SJSA1 (cell line): ENCODE measurements at regions not wholly inside any gene's neighbourhood (a gene's known extent, or its start where the extent isn't known, plus 50 kb on each side); places are given as distances from the start of the nearest gene placed in this dataset.

Experiments used
- DNase-seq, 2 experiments: peaks; one replicate each; pipeline ENCODE4 v3.0.0-alpha.2; 2015 to 2020; ENCODE audit warnings: low spot score in 2 of 2, low read depth in 1 of 2
- H3K27ac ChIP-seq: fragments of 250-450 bp; sonication (Bioruptor Pico); 2 replicates; pipeline ENCODE4 v1.5.1; 2020; ENCODE audit warnings: mild to moderate bottlenecking, moderate library complexity
- H3K27me3 ChIP-seq: fragments of 250-450 bp; sonication (Bioruptor Pico); replicated peaks from 2 replicates; pipeline ENCODE4 v1.5.1; 2020; ENCODE audit warnings: mild to moderate bottlenecking, moderate library complexity
- H3K36me3 ChIP-seq: fragments of 250-450 bp; sonication (Bioruptor Pico); 2 replicates; pipeline ENCODE4 v1.5.1; 2020; ENCODE audit warnings: mild to moderate bottlenecking
- H3K4me1 ChIP-seq: fragments of 250-450 bp; sonication (Bioruptor Pico); replicated peaks from 2 replicates; pipeline ENCODE4 v1.6.1; 2021; ENCODE audit warnings: mild to moderate bottlenecking
- H3K4me3 ChIP-seq: fragments of 250-450 bp; sonication (Bioruptor Pico); 2 replicates; pipeline ENCODE4 v1.5.1; 2020; ENCODE audit warnings: mild to moderate bottlenecking
- H3K9me3 ChIP-seq: fragments of 250-450 bp; sonication (Bioruptor Pico); replicated peaks from 2 replicates; pipeline ENCODE4 v1.5.1; 2020; ENCODE audit warnings: mild to moderate bottlenecking

DNA sequence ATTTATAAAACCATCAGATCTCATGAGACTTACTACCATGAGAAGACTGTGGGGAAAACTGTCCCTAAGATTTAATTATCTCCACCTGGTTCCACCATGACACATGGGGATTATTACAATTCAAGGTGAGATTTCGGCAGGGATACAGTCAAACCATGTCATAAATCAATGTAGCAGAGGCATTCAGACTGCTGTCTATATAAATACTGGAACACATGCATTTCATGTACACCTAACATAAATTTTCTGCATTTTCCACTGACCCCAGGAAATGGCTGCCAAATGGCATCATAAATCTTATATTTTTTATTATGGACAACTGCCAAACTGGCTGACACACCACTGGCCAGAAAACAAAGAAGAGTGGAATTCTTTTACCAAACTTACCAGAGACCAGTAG, 755.1 kb upstream of the EPHA6 start:
- no peak for DNase-seq
- no peaks in the 10 kb centered on the region for H3K27me3 ChIP-seq
- no peak overlapping the region for H3K4me3 ChIP-seq
- H3K27ac ChIP-seq, result no peak overlapping the region
- no peaks in the 10 kb centered on the region for H3K36me3 ChIP-seq
- H3K4me1 ChIP-seq, result no peaks in the 10 kb centered on the region
- H3K9me3 ChIP-seq, result no peaks in the 10 kb centered on the region; the same call in 1 of the 2 replicates

DNA sequence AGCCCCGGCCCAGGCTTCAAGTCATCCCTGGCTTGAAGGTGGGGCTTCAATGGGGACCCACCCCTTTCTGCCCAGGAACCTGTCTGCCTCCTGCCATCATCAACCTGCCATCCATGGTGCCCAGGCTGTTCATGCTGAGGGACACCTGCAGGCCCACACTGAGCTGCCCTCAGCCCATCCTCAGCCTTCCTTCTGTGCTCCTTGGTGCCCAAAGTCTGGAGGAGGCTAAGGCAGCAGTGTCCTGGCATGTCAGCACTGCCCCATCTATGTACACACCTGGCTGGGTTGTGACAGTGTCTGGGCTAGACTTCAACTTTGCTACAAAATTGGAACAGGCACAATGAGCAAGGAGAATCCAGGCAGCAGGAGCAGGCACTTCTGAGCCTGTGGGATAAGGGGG, 745.3 kb upstream of the EPHA6 start:
- no peaks in the 10 kb centered on the region for H3K4me1 ChIP-seq
- no peak for DNase-seq
- no peaks in the 10 kb centered on the region for H3K9me3 ChIP-seq
- no peak overlapping the region for H3K27ac ChIP-seq
- H3K27me3 ChIP-seq, result no peaks in the 10 kb centered on the region; the same call in 1 of the 2 replicates
- H3K4me3 ChIP-seq, result no peak overlapping the region
- H3K36me3 ChIP-seq, result no peaks in the 10 kb centered on the region

DNA sequence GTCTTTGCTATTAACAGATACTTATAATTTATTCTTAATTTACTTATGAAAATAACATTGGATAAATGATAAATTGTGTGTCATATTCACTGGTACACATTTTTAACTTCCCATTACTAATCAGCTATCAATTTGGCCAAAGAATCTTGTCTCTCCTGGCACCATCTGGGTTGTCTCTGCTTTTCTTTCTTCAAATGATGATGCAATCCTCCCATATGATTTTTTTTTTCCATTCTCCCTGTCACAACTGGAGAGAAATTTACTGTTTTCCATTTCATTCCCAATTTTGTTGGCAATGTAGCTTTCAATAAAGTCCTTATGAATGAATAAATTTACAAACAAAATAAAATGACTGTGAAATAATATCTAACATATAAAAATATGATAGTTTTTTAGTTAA, 743.7 kb upstream of the EPHA6 start:
- H3K4me3 ChIP-seq, result no peak overlapping the region
- no peak overlapping the region for H3K27ac ChIP-seq
- no peaks in the 10 kb centered on the region for H3K36me3 ChIP-seq
- no peak for DNase-seq
- H3K9me3 ChIP-seq, result no peaks in the 10 kb centered on the region
- H3K27me3 ChIP-seq, result no peaks in the 10 kb centered on the region; the same call in 1 of the 2 replicates
- no peaks in the 10 kb centered on the region for H3K4me1 ChIP-seq

DNA sequence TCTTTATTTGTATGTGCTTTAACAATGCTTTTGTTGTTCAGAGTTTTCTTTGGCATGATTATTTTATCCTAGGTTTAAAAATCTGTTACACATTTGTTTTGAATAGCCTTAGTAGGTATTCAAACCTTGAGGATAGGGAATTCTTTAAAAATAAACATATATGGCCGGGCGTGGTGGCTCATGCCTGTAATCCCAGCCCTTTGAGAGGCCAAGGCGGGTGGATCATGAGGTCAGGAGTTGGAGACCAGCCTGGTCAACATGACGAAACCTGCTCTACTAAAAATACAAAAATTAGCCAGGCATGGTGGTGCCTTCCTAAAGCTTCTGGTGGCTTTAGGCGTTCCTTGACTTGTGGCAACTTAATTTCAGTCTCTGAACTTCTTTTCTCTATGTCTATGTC, 743.3 kb upstream of the EPHA6 start:
- no peak for DNase-seq
- H3K4me1 ChIP-seq, result no peaks in the 10 kb centered on the region

DNA sequence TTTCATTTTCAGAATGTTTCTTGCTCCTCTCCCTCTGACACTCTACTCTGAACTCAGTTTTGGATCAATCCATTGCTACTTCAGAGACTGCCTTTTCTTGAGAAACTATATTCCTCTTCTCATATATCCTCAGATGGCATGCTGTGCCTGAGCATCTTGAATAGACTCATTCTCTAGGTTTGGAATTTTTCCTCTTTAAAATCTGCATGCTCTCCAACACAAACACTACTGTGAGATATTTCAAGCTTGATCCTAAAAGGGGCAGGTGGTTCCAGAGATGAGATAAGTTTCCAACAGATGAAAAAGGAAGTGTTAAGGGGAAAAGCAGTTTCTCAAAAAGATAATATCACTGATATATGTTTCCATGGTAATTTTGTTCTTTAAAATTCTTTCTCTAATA, 742.2 kb upstream of the EPHA6 start:
- Histone ChIP-seq H3K4me1 (no peaks in the 10 kb centered on the region), H3K9me3 (no peaks in the 10 kb centered on the region), H3K27me3 (no peaks in the 10 kb centered on the region; the same call in 1 of the 2 replicates), H3K4me3 (no peak overlapping the region), H3K36me3 (no peaks in the 10 kb centered on the region), H3K27ac (no peak overlapping the region)
- no peak for DNase-seq

More for the DNA sequence above, 743.3 kb upstream of the EPHA6 start:
- Histone ChIP-seq H3K4me3 (no peak overlapping the region), H3K27ac (no peak overlapping the region), H3K27me3 (no peaks in the 10 kb centered on the region; the same call in 1 of the 2 replicates), H3K36me3 (no peaks in the 10 kb centered on the region), H3K9me3 (no peaks in the 10 kb centered on the region)

DNA sequence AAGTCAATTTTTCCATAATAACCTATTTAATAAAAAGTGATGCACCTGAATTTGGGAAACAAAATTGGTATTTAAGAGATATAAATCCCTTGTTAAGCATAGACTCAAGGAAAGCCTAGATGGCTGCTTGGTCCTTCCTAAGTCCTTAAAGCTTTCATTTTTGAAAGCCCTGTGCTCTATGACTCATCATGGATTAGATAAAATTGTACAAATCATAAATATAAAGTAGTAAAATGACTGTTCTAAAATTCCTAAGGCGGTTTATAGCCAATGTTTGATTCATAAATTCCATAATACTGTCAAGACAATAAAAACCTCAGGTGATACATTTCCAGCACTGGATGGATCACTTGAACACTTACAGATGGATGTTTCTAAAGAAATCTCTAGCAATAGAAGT, 730.8 kb upstream of the EPHA6 start:
- Histone ChIP-seq H3K27me3 (no peaks in the 10 kb centered on the region), H3K9me3 (no peaks in the 10 kb centered on the region), H3K4me3 (no peak overlapping the region), H3K4me1 (no peaks in the 10 kb centered on the region), H3K36me3 (no peaks in the 10 kb centered on the region), H3K27ac (no peak overlapping the region)
- DNase-seq, result no peak

DNA sequence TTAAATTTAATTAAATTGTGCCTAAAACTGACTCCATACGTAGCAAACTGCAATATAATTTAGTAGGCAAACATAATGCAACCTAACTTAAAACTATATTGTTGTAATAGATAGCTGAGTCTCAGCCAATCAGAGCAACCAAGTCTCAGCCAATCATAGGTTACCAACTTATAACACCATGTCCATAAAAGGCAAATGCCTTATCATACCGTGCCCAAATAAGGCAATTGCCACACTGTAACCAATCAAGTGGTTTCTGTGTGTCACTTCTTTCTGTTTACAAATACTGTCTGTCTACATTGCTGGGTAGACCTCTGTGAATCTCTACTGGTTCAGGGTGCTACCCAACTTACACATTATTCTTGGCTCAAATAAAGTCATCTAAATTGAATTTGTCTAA, 728.4 kb upstream of the EPHA6 start:
- H3K9me3 ChIP-seq, result no peaks in the 10 kb centered on the region
- no peaks in the 10 kb centered on the region for H3K27me3 ChIP-seq
- no peak overlapping the region for H3K4me3 ChIP-seq
- no peaks in the 10 kb centered on the region for H3K36me3 ChIP-seq
- no peak overlapping the region for H3K27ac ChIP-seq
- no peak for DNase-seq
- H3K4me1 ChIP-seq, result no peaks in the 10 kb centered on the region

DNA sequence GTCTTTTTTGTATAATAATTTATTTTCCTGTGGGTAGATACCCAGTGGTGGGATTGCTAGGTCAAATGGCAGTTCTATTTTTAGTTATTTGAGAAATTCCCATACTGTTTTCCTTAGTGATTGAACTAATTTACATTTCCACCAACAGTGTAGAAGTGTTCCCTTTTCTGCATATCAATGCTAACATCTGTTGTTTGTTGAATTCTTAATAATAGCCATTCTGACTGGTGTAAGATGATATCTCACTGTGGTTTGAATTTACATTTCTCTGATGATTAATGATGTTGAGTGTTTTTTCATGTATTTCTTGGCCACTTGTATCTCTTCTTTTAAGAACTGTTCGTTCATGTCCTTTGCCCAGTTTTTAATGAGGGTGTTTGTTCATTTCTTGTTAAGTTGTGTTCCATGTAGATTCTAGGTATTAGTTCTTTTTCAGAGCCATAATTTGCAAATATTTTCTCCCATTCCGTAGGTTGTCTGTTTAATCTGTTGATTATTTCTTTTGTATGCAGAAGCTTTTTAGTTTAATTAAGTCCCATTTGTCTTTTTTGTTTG, 713.3 kb upstream of the EPHA6 start:
- Histone ChIP-seq H3K27me3 (no peaks in the 10 kb centered on the region), H3K4me1 (no peaks in the 10 kb centered on the region), H3K9me3 (no peaks in the 10 kb centered on the region), H3K27ac (no peak overlapping the region), H3K36me3 (no peaks in the 10 kb centered on the region), H3K4me3 (no peak overlapping the region)
- DNase-seq, result no peak

DNA sequence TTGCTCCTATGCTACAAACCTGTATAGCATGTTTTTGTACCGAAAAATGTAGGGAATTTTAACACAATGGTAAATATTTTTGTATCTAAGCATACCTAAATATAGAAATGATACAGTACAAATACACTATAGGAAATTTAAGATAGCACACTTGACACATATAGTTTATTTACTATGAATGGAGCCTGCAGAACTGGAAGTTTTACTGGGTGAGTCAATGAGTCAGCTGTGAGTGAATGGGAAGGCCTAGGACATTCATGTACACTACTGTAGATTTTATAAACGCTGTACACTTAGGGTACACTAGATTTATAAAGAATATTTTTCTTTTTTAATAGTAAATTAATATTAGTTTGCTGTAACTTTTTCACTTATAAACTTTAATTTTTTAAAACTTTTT, 707.7 kb upstream of the EPHA6 start:
- Histone ChIP-seq H3K27ac (no peak overlapping the region), H3K4me1 (no peaks in the 10 kb centered on the region), H3K27me3 (no peaks in the 10 kb centered on the region), H3K36me3 (no peaks in the 10 kb centered on the region), H3K4me3 (no peak overlapping the region), H3K9me3 (no peaks in the 10 kb centered on the region)
- no peak for DNase-seq
